ENCODE measurements at regions not wholly inside any gene's neighbourhood (a gene's known extent, or its start where the extent isn't known, plus 50 kb on each side); places are given as distances from the start of the nearest gene placed in this dataset.
"Not testable (repeated sequence)": the region's sequence is repeated elsewhere in the genome, so short reads cannot be mapped to it uniquely, and the experiment has no call there.

GRCh38 chr2:128610496-128610895, 291.8 kb upstream of the HS6ST1 start:
- H3K9me3 ChIP-seq, result no peaks in the 10 kb centered on the region
- 80 to 95% methylated on average over 7 of the region's 9 CpGs for WGBS, 2 donors (ENCODE audit: low coverage in 1 of 2)
- no peak overlapping the region for H3K4me3 ChIP-seq
- ATAC-seq, result no peak
- TF ChIP-seq, protein P1, sequence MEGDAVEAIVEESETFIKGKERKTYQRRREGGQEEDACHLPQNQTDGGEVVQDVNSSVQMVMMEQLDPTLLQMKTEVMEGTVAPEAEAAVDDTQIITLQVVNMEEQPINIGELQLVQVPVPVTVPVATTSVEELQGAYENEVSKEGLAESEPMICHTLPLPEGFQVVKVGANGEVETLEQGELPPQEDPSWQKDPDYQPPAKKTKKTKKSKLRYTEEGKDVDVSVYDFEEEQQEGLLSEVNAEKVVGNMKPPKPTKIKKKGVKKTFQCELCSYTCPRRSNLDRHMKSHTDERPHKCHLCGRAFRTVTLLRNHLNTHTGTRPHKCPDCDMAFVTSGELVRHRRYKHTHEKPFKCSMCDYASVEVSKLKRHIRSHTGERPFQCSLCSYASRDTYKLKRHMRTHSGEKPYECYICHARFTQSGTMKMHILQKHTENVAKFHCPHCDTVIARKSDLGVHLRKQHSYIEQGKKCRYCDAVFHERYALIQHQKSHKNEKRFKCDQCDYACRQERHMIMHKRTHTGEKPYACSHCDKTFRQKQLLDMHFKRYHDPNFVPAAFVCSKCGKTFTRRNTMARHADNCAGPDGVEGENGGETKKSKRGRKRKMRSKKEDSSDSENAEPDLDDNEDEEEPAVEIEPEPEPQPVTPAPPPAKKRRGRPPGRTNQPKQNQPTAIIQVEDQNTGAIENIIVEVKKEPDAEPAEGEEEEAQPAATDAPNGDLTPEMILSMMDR (IDR thresholded peaks at IDR 0.05), result no peak
- TF ChIP-seq POLR2A (IDR thresholded peaks at IDR 0.05), result no peak
- no peak for TF ChIP-seq EP300 (IDR thresholded peaks at IDR 0.05)
- no peak for TF ChIP-seq POLR2AphosphoS5 (IDR thresholded peaks at IDR 0.05)
- no peaks in the 10 kb centered on the region for H3K27me3 ChIP-seq
- no peaks in the 10 kb centered on the region for H3K4me1 ChIP-seq
- H3K36me3 ChIP-seq, result no peaks in the 10 kb centered on the region
- no peak overlapping the region for H3K27ac ChIP-seq

- Histone ChIP-seq H3K27ac (no peak overlapping the region), H3K9me3 (no peaks in the 10 kb centered on the region), H3K4me1 (no peaks in the 10 kb centered on the region), H3K4me3 (no peak overlapping the region), H3K27me3 (no peaks in the 10 kb centered on the region), H3K36me3 (no peaks in the 10 kb centered on the region)
- no peak for ATAC-seq
- no peak for TF ChIP-seq POLR2AphosphoS5 (IDR thresholded peaks at IDR 0.05)
- TF ChIP-seq EP300 (IDR thresholded peaks at IDR 0.05), result no peak
- TF ChIP-seq, protein P1 (IDR thresholded peaks at IDR 0.05), result no peak
- no peak for TF ChIP-seq POLR2A (IDR thresholded peaks at IDR 0.05)
- WGBS, 2 donors (ENCODE audit: low coverage in 1 of 2), result 80 to 92% methylated on average over 2 of the region's 8 CpGs
Measured at GRCh38 chr2:128611421-128612320, 293.0 kb upstream of the HS6ST1 start.

- TF ChIP-seq POLR2AphosphoS5 (IDR thresholded peaks at IDR 0.05), result no peak
- TF ChIP-seq, protein P1 (IDR thresholded peaks at IDR 0.05), result no peak
- TF ChIP-seq POLR2A (IDR thresholded peaks at IDR 0.05), result no peak
- no peak for TF ChIP-seq EP300 (IDR thresholded peaks at IDR 0.05)
- WGBS, 2 donors (ENCODE audit: low coverage in 1 of 2), result 100% methylated on average over 1 of the region's 3 CpGs; no CpG with 5 or more reads in 1 of the 2 donors
- H3K27me3 ChIP-seq, result no peaks in the 10 kb centered on the region
Measured at GRCh38 chr2:128612628-128613027, 294.0 kb upstream of the HS6ST1 start.

GRCh38 chr2:128613351-128613750, 294.7 kb upstream of the HS6ST1 start:
- H3K27me3 ChIP-seq, result no peaks in the 10 kb centered on the region
- no peaks in the 10 kb centered on the region for H3K9me3 ChIP-seq
- H3K27ac ChIP-seq, result no peak overlapping the region
- ATAC-seq, result no peak
- H3K4me3 ChIP-seq, result no peak overlapping the region
- 89 to 92% methylated on average over 4 to 5 of the region's 7 CpGs for WGBS, 2 donors (ENCODE audit: low coverage in 1 of 2)
- H3K36me3 ChIP-seq, result no peaks in the 10 kb centered on the region
- TF ChIP-seq POLR2AphosphoS5 (IDR thresholded peaks at IDR 0.05) (no peak), EP300 (IDR thresholded peaks at IDR 0.05) (no peak), POLR2A (IDR thresholded peaks at IDR 0.05) (no peak)
- TF ChIP-seq, protein P1 (IDR thresholded peaks at IDR 0.05), result no peak
- H3K4me1 ChIP-seq, result no peaks in the 10 kb centered on the region

More at GRCh38 chr2:128612628-128613027, 294.0 kb upstream of the HS6ST1 start:
- no peaks in the 10 kb centered on the region for H3K36me3 ChIP-seq
- no peaks in the 10 kb centered on the region for H3K4me1 ChIP-seq
- H3K27ac ChIP-seq, result no peak overlapping the region
- no peak overlapping the region for H3K4me3 ChIP-seq
- no peaks in the 10 kb centered on the region for H3K9me3 ChIP-seq
- no peak for ATAC-seq

DNA sequence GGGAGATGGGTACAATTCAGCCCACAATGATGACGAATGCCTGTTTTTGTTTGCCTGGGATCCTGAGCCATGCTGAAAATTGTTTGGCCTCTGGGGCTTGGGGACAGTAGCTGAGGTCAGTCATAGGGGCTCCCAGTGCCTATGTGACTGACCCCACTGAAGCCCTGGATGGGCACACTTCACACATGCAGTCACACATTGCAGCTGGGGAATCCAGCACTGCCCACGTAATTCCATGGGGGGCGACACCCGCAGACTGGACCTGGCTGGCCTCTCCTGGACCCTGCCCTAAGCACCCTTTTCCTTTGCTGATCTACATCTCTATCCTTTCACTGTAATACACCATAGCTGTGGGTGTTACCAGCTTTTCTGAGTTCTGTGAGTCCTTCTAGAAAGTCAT, 295.2 kb upstream of the HS6ST1 start:
- Histone ChIP-seq H3K4me3 (no peak overlapping the region), H3K36me3 (no peaks in the 10 kb centered on the region), H3K27ac (no peak overlapping the region), H3K4me1 (no peaks in the 10 kb centered on the region), H3K27me3 (no peaks in the 10 kb centered on the region), H3K9me3 (no peaks in the 10 kb centered on the region)
- ATAC-seq, result no peak
- WGBS, 2 donors (ENCODE audit: low coverage in 1 of 2), result 80% methylated on average over 1 of the region's 4 CpGs; no CpG with 5 or more reads in 1 of the 2 donors
- TF ChIP-seq, protein P1 (IDR thresholded peaks at IDR 0.05), result no peak

DNA sequence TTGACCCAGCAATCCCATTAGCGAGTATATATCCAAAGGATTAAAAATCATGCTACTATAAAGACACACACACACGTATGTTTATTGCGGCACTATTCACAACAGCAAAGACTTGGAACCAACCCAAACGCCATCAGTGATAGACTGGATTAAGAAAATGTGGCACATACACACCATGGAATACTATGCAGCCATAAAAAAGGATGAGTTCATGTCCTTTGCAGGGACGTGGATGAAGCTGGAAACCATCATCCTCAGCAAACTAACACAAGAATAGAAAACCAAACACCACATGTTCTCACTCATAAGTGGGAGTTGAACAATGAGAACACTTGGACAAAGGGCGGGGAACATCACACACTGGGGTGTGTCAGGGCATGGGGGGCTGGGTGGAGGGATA, 296.2 kb upstream of the HS6ST1 start:
- not testable (repeated sequence) for H3K4me1 ChIP-seq, H3K4me3 ChIP-seq, H3K27ac ChIP-seq, H3K36me3 ChIP-seq, H3K9me3 ChIP-seq, H3K27me3 ChIP-seq, ATAC-seq
- WGBS, 2 donors (ENCODE audit: low coverage in 1 of 2), result 95 to 97% methylated on average over 4 to 6 of the region's 6 CpGs

Data from gastroesophageal sphincter (tissue), 4 donors.